Fibroblast of skin of back (primary cell): ENCODE measurements at regions not wholly inside any gene's neighbourhood (a gene's known extent, or its start where the extent isn't known, plus 50 kb on each side); places are given as distances from the start of the nearest gene placed in this dataset.
A peak's percentile ranks its signal among the peaks of the same experiment; 100 is the strongest.
"Not testable (repeated sequence)": the region's sequence is repeated elsewhere in the genome, so short reads cannot be mapped to it uniquely, and the experiment has no call there.

Experiments used
- DNase-seq: peaks from one replicate; pipeline ENCODE4 v3.0.0-alpha.2; 2013

DNA sequence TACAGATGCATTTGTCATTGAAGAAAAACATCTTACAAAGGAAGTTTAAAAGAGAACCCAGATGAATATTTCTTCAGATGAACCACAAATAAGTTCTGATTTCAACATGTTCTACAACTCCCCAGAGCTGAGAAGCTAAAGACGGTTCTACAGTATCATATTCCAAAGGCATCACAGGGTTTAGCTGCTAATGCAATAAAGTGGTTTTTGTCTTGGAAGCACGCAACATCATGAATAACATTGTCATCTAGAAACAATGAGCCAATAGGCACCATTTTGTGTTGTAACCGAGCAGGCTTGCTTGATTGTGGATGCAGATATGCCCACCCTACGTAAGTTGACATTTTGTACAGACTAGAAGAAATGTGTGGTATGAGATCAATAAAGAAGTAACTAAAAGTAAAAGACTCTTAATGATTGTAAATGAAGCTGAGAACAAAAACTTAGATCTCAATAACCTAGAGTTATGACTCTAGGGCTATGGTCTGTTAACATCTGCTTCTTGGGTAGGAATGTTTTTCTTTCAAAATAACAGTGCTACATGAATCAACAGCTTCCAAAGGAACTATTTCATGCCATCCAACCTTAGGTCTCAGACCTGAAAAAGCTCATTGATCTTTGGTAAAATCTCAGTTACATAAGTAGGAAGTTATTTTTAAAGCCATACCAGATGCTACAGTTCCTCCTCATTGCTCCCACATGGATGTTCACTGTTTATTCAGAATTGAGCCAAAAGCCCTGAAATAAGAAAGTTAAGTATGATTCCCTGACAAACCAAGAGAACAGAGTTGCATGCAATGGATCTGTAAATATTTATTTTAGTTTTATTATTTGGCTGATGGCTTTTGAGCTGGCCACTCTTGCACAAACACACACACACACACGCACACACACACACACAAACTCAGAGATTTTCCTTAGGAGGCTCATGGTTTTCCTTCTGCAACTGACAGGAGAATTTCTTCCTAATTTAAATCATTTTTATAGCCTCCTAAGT is 118.7 kb upstream of the SLCO6A1 start:
- DNase-seq: no peak

DNA sequence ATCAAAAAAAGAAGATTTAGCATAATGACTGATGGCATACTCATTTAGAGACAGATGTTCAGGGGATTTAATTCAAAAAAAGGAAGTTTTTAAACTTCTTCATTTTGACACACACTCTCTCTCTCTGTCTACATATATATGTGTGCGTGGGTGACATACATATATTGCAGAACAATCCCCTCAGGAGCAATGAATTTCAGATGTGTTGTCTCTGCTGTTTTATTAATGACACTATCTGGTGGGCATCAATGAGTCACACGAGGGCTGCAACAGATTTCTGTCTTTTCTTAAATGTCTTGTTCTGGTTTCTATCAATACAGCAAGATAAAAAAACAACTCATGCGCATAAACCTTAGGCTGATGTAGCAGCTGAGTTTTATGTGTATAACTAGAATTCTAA is 123.5 kb upstream of the SLCO6A1 start:
- peak; percentile 7 for DNase-seq

DNA sequence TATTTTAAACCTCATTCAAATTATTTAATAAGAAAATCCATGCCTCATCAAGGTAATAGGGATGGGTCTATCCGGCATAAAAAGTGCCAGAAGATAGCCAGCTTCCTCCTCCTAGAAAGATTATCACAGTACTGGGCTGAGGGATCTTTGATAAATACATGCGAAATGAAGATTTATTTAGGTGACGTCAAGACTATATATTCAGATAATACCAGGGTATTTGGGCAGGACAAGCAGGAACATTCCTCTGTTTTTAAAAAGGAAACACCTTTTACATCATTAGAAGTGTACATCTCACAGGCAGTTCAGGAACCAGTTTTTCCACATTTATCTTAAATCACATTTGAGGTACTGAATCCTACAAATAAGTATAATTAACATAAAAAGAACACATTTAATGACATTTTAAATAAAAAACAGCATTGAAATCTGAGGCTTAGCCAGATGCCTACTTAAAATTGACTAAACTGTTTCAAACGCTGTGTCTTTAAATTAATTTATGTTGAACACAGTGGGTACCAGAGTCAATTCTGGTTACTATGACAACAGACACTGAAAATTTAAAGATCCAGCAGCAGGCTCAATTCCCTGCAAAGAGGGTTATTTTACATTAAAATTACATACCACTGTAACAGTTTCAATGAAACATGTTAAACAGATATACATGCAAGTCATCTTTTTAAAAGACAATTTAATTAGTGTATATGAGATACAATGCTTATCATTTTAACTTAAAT is 124.7 kb upstream of the SLCO6A1 start:
- no peak for DNase-seq

DNA sequence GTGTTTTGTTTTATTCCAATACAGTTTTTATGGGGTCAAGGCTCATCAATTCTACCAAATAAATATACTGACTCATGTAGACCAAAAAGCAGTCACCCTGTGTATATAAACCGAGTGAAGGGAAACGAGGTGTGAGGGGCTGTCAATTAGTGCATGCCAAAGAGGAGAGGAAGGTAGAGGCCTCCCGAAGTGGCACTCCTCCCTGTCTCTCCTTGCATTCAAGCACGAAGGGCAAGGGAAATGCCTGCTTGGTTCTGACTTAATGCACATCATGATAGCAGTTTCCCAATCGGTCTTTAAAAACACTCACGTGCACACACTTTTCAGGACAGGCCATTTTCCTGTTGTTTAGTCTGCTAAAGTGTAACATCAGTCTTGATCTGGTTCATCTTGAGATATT is 125.6 kb upstream of the SLCO6A1 start:
- no peak for DNase-seq

DNA sequence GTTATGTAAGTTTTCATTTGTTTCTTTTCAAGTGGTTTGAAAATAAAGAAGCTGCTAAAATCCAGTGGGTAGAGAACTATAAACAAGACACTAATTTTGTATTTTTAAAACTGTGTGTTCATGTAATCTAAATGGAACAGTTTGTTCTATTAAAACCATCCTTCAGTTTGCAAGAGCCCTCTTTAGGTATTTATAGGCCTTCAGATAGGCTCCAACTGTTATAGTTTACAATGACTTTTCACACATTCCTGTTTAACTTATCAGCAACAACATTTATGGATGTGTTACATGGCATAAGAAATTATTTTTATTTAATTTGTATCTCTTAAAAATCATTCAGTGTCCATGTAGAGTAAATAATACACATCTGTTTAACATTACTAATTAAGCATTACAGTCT is 126.7 kb upstream of the SLCO6A1 start:
- DNase-seq: no peak

DNA sequence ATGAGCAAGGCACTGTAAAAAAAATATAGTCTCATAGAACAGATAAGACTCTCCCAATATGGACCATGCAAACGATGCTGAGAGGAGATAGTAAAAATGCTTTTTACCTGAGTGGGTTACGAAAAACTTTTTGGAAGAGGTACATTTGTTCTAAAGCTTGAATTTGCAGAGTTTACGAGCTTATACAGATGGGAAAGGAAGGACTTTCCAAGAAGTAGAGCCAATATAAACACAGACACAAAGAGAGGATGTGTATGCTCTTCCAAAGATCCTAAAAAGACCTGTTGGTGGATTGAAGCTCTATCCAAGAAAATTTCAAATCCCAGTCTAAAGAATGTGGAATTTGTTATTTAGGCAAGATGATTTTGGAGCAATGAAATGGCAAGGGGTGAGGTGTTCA is 127.1 kb upstream of the SLCO6A1 start:
- no peak for DNase-seq

DNA sequence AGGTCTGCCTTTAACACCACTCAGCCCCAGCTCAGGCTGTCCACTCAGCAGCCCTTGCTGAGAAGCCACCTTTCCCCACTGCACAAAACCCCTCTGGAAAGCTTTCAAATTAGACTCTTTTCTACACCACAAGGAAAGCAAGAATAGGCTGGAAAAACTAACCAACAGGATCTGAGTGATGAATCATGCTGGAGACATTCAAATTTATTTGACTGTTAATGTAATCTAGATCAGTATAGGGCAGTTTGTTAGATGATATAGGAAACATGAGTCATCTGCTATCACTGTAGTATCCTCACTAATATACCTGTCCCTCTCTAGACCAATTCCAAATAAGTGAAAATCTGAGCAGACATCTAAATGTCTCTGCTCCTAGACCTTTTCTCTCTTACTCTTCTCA is 127.8 kb upstream of the PAM start:
- DNase-seq: peak; percentile 34

DNA sequence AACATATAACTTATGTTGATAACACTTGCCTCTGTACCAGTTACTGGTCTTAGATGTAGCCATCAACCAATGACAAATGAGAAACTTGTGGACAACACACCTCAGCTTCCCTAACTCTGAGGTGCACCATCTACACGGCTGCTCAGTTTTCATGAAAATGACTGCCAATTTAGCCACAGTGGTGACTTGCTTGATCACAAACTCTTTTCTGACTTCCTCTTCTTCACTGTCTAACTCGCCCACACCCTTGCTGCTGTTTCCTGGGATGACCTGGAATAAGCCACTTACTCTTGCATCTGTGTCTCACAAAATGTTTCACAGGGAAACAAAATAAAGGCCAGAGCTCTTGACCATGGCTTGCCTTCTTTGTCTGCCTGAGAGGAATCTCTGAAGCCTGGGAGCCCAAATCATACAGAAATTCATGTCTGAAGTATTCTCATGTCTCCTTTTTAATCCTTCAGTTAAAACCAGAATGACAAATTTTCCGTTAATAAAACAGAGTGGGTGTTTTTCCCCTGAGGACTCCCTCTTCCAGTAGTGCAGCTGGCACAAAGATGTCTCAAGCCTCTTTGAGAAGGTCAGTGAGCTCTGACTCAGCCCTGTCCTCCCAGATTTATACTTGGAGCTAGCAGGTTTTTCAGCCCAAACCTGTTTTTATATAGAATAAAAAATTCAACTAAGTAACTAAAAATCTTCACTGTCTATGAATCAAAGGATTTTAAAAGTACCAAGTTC is 126.5 kb upstream of the PAM start:
- DNase-seq: no peak

DNA sequence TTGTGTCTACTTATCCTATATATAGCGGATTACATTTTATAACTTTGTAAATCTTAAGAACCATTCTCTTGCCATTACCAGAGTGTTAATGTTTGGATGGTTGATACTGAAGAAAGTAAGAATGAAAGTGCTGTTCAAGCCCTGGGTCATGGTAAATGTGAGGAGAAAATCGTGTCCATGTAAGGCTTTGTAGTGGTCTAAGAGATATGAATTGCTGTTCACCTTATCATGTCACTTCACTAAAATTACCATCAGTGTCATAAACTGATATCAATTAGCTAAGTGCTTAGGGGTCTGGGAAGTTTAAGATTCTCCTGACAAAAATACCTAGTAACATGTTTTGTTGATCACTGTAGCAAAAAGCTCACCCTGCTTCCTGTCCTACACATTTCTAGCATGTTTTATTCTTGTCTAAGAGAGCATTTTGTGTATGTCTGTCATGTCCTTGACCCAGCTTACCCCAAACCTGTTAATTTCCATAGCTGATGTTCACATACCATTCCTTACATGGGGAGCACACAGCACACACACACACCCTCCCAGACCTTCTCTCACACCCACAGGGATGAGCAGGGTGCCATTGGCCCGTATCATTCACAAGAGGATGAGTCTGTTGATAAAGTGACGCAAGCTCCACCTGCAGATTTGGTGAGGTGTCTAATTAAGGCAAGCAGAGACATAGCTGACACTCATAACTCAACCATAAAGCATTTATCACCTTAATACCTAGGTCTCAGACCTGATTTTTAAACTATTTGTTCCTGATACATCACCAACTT is 125.1 kb upstream of the PAM start:
- DNase-seq: no peak

DNA sequence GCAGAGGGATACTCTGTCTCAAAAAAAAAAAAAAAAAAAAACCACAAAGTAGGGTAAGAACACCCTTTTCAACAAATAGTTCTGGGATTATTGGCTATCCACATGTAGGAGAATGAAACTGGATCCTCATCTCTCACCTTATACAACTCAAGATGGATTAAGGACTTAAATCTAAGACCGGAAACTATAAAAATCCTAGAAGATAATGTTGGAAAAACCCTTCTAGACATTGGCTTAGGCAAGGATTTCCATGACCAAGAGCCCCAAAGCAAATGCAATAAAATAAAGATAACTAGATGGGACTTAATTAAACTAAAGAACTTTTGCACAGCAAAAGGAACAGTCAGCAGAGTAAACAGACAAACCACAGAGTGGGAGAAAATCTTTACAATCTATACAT is 119.7 kb upstream of the PAM start:
- DNase-seq: not testable (repeated sequence)

DNA sequence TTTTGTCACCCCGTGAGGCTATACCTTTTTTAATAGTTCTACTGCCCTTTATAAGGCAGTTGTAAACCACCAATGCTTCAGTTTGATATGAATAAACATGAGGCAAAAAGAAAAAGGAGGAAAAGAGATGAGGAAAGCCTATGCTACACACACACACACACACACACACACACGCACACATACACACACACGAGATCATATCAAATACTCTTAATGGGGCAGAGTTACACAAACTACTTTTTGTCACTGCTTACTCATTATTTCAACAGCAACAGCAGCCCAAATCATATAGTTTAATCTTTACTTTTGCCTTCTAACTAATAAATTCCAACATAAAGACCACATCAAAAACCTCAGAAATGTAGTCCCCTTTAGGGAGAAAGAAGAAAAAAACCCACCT is 116.8 kb upstream of the PAM start:
- DNase-seq: no peak

DNA sequence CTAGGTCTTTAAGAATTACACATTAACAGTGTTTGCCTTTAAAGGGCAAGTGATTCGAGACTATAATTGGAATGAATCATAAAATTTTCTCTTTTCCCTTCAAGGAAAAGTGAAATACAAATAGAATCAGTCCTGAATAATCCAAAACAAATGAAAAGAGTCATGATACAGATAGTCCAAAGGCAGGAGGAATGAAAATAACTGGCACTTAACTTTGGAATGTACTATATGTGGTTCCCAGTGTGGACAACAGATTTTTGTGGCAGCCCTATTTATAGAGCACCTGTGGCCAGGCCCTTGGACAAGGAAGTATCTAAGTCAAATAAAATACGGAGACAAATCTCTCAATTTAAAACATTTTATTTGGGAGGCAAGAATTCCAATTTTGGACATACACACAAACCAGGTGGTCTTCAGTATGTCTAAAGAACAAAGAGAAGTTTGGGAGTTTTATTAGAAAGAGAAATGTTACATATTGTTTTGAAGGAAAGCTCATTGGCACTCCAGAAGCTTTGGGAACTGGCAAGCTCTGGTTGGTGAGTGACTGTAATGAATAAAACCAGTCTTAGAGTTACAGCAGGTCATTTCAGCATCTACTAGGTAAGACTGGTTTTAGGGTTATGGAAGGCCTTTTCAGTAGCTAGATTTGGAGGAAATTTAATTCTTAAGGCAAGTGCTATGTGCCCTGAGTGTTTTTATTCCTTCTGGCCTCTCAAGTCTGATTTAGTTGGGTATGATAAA is 116.0 kb upstream of the PAM start:
- DNase-seq: no peak

DNA sequence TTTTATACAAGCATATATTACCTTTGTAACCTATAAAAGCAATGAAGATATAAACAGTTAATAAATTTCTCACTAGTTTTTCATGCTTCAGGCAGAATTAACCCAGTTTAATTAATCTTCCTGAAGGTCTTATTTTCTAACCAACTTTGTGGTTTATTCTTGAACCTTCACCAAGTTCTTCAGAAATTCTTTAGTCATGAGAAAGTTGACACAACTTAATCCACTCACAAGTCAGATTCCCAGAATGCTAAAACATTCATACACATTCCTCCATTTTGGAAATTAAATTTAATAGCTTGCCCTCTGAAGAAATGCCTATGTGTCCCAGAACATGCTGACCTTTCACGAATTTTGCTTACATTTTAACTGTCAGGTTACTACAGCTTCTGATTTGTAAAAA is 105.4 kb upstream of the PAM start:
- no peak for DNase-seq

DNA sequence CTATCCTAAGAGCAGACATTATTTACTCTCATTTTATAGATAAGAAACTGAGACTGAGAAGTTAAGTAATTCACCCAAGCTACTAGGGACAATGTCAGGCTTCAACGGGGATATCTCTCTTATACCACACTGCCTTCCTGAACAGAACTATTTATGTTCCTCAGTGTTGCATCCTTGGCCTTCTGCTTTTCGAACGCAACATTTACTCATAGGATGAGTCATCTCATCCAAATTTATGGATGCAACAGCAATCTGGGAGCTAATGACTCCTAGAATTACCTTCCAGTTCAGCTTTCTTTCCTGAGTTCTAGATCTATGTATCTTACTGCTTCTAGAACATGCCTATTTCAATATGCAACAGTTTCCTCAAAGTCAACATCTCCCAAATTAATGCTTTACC is 103.6 kb upstream of the PAM start:
- DNase-seq: no peak

DNA sequence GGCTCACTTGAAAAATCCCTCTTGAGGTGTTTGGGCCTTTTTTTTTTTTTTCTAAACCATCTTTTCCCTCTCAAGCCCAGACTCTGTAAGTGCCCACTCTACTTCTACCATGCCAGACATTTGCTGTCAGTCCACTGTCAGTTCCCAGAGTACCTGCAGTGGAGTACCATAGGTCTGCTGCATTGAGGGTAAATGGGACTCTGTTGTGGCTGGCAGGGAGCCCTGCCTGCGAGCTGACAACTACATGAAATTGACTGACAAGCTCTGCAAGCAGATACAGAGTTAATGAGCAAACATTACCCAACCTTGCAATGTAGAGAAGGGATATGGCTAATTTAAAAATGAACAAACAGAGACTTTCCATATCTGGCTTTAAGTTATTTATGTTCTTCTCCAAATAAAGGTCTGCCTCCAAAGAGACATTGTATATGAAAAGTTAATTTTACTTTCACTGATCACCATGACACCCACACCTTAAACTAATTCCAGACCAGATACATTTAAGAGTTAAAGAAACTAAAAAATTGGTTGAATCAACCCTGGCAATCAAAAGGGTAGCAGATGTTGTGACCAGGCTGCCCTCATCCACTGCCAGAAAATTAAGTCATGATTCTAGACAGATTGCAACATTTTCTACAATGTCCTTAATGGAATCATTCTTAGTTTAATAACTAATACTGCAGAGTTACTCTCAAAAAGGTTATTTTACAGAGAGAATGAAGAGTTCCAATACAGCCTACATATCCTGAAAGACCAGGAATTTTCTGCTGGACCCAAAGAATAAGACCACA is 100.4 kb upstream of the PAM start:
- no peak for DNase-seq

DNA sequence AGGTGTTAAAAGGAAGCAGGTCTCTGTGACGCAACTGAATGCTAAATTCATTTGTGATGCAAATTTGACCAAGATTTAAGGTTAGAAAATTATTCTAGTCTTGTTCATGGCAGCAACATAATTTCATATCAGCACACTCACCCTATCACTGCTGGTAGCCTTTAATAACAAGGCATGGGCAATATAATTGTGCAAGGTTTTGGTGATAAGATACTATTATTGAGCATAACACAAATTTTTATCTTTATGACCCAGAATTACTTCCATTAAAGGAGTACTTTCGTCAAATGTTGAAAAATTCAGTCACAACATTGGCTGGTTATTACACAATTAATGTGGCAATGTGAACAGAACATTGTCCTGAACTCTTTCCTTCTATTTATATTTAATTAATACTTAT is 96.0 kb upstream of the PAM start:
- DNase-seq: no peak

DNA sequence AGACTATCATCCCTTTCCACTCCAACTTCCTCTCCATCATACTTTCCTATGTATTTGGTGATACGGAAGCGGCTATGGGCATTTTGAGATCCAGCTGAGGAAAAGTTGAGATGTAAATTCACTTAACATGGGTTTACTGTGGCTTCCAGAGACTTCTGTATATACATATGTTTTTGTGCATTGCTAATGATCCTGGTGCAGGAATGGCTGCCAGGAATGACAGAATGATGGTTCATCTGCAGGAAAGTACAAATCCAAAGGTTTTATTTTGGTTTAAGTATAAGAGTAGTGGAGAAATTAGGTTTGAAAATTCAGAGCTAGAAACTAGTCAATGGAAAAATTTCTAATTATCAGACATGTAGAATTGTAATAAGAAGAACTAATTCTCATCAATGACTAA is 95.0 kb upstream of the PAM start:
- no peak for DNase-seq

DNA sequence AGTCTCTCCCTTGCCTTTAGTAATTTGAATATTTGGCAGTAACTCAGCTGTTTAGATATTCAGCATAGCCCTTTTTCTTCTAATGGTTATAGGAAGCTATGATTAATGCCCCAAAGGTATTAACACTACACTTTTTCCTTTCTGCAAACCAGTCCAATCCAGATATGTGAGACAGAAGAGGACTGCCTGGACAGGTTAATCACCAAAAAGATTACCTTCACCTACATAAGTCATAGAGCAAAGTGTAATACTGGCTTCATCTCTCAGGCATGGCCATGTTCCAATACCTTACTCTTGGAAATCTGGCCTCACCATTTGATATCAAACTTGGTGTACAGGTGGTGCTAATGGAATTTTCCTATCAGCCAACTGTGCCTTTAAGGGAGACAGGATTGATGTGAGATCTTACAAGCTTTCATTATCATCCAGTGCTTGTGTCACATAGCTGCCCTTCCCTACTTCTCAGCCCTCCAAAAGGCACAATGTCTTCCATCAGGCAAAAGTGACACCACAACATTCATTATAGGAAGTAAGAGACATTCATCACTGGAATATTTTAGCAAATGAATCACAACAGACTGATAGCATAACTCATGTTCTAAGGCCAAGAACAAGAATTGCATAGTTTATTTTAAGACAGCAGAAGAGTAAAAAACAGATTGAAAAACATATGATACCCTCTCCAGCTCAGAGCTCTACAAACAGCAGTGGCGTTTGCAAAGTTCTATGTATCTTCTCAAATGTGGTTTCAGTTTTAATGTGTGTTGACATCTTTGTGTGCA is 91.2 kb upstream of the PAM start:
- peak; percentile 21 for DNase-seq

DNA sequence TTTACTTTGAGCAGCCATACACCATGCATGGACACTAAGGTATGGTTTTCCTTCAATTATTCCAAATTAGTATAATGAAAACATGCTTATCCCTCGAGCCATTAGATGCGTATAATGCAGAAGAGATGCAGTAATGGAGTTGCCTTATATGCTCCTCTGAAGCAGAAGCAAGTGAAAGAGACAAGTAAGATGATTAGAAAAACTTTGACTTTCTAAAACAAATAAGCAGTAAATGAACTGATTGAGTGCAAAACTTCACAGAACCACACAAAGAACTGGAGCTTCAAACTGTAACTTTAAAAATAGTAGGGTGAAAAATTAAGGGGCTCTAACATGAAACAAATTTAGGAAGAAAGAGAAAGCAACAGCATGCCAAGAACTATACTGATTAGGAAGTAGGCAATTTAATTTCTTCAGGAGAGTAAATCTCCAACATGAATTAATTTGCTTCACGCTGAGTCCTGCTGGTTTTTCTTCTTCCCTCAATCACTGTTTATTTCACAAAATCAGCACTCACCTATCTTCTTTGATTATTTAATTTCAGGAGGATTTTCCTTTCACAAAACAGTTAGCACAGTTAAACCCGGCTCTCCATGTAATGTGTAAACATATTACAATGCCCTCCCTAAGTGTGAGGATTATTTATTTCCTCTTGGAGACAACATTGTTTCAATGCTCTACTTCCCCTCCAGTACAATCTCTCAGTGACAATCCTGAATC is 90.3 kb upstream of the PAM start:
- no peak for DNase-seq
